ENCODE measurements at regions not wholly inside any gene's neighbourhood (a gene's known extent, or its start where the extent isn't known, plus 50 kb on each side); places are given as distances from the start of the nearest gene placed in this dataset.

- TF ChIP-seq ZNF687 (IDR thresholded peaks at IDR 0.05) (no peak), PKNOX1 (IDR thresholded peaks at IDR 0.05) (no peak), ZSCAN29 (IDR thresholded peaks at IDR 0.05) (no peak), ETV6 (conservative IDR thresholded peaks at IDR 0.05 in 1 of 2, IDR thresholded peaks at IDR 0.05 in 1 of 2; ENCODE audit: borderline replicate concordance in 1 of 2, low read depth in 1 of 2) (no peak), SUPT20H (IDR thresholded peaks at IDR 0.05; ENCODE audit: borderline replicate concordance, control insufficient read depth, low read depth, low read length) (no peak), CHD4 (IDR thresholded peaks at IDR 0.05) (no peak), JUNB (IDR thresholded peaks at IDR 0.05) (no peak), ZBTB33 (IDR thresholded peaks at IDR 0.05) (no peak)
Measured at GRCh38 chr16:86444661-86445060, 65.7 kb upstream of the FOXF1 start (continued).

Measured in GM12878 (cell line).